Hepatic stellate cell (primary cell): ENCODE measurements at regions not wholly inside any gene's neighbourhood (a gene's known extent, or its start where the extent isn't known, plus 50 kb on each side); places are given as distances from the start of the nearest gene placed in this dataset.
A peak's percentile ranks its signal among the peaks of the same experiment; 100 is the strongest.

Experiments used
- DNase-seq: peaks from one replicate; pipeline ENCODE4 v3.0.0; 2011; ENCODE audit warnings: low spot score

DNA sequence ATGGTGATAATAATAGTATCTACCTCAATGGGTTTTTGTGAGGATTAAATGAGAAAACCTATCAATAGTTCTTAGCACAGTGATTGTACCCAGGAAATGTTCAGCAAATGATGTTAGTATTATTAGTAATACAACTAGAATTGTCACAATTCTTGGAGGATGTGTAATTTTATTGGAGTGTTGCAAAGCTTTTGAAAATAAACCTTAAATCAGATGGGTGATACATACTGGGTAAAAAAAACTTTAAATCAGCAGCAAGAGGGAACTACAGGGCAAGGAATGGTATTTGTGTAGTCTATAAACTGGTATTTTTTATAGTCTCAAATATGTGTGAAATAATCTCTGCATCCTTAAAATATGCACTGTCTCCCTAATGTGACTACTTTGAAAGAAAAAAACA is 371.6 kb downstream of the PIK3R1 start:
- peak; percentile 7 for DNase-seq

DNA sequence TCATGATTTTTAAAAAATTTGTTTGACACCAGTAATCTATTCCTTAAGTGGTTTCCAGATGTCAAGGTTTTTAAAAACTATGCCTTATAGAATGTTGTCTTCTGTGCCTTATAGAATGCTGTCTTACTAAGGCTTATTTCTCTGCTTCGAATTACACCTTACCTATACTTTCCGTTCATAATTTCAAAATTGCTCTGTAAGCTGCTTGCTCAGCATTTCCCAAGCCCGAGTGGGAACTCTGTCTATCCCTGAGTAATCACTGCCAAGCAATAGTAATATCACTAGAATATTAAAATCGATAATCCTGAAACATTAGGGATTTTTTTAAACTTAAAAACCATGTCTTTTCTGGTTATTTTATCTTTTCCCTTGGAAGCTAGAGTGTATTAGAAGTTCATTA is 376.3 kb downstream of the PIK3R1 start:
- DNase-seq = no peak

DNA sequence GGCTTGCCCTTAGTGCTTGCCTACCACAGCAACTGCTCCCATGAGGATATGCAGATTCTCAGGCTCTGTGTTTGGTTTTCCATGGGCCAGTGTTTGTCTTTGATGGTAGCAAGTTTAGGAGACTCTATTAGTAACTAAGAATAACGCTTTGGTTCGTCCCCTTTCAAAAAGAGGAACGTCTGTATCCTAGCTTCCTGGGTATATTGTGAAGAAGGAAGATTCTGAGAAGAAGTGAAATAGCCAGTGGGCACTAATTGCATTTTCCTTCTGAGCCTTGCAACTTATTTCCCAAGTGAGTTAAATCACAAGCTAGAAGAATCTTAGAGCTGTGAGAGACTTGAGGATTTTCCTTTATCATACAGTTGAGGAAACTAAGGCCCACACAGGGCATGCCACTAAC is 376.8 kb downstream of the PIK3R1 start:
- DNase-seq = no peak

DNA sequence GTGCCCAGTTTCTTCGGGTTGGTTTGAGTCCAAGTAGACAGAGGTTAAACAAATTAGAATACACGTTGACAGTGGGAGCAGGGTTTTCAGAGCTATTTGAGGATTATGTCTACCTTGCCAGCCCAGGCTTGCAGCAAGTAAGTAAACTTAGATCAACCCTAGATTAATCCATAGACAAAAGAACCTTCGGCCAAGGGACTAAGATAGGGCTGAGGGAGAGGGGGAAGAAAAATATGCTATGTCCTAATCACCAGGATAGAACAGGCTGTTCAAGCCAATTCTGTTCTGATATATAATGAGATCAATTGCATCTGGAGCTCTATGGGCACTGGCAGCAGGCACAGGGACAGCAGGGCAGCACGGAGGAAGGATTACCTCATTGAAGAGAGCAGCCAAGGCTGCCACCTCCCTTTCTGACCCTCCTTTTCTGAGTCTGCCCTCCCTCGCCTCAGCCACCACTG is 377.7 kb downstream of the PIK3R1 start:
- DNase-seq = no peak

DNA sequence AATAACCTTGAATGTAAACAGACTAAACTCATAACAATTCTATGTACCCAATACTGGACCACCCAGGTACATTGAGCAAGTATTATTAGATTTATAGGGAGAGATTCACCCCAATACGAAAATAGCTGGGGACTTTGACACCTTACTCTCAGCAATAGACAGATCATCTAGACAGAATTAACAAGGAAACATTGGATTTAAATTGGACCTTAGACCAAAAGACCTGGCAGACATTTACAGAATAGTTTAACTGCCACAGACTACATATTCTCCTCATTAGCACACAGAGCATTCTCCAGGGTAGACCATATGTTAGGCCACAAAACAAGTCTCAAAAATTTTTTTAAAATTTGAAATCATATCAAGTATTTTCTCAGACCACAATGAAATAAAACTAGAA is 397.4 kb downstream of the PIK3R1 start:
- no peak for DNase-seq

DNA sequence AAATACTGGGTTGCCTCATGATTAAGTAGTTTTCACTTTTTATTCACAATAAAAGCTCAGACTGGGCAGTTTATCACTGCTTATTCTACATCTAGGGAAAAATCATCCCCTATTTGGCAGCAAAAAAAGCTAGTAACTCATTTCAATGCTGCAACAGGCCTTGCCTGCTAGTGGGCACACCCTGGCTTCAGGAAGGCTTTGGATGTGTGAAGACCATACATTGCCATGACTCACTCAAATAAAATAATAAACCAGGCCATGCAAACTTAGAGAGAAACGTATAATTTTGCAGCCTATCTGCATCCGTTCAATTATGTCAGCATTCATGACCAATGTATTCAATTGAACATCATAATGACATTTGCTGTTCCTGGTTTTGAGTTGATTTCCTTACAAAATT is 402.9 kb downstream of the PIK3R1 start:
- no peak for DNase-seq

DNA sequence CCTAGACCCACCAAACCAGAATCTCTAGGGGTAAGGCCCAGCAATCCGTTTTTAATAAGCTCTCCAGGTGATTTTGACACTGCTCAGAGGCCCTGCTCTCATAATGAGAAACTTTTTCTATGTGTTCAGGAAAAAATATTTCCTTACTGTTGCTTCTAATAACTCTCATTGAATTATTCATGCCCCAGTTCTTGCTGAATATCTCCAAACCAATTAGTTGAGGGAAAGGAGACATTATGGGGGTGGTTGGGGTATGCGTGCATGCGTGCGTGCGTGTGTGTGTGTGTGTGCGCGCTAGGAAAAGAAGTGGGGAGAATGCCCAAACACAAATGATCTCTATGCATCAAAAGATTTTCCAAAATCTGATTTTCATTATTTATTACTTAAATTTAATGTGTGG is 411.4 kb downstream of the PIK3R1 start:
- no peak for DNase-seq

DNA sequence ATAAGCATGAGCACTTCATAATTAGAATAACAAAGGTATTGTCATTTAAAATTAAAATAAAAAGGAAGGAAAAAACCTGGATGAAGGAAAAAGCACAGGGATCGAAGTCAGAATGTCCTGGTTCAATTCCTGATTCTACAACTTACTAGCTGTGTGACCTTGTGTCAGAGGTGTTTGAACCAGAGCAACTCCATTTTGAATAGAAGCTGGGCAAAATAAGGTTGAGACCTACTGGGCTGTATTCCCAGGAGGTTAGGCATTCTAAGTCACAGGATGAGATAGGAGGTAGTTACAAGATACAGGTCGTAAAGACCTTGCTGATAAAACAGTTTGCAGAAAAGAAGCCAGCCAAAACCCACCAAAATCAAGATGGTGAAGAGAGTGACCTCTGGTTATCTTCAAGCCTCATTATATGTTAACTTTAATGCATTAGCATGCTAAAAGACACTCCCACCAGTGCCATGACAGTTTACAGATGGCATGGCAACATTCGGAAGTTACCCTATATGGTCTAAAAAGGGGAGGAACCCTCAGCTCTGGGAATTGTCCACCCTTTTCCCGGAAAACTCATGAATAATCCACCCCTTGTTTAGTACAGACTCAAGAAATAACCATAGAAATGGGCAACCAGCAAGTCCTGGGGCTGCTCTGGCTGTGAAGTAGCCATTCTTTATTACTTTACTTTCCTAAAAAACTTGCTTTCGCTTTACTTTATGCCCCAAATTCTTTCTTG is 412.7 kb downstream of the PIK3R1 start:
- no peak for DNase-seq

DNA sequence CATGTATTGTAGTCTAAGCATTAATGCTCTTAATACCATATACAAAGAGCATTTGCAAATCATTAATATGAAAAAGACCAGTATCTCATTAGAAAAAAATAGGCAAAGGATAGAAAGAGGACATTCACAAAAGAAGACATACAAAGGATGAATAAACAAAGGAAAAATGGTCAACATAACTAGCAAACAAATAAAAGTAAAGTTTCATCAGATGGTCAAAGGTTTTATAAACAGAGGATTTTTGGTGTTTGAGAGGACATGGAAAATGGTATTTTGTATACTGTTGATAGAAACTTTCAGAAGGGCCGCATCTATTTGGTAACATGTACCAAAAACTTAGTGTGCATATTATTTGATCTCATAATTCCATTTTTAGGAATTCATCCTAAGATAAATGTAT is 414.8 kb downstream of the PIK3R1 start:
- DNase-seq = no peak

DNA sequence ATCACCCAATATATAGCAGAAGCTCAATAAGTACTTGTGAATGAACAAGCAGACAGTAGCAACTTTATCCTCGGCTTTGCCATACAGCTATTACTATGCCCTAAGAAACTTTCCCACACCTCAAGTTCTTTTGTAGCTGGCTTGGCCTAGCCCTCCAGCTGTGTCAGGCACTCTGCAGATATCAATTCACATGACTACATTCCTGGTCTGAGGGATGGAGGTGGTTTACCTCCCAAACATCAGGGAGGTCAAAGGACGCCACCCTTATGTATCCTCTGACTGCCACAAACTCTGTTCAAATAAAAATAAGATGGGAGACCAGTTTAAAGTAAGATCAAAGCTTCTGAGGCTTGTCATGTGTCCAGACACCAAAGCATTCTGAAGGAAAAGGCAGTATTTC is 416.3 kb downstream of the PIK3R1 start:
- no peak for DNase-seq

DNA sequence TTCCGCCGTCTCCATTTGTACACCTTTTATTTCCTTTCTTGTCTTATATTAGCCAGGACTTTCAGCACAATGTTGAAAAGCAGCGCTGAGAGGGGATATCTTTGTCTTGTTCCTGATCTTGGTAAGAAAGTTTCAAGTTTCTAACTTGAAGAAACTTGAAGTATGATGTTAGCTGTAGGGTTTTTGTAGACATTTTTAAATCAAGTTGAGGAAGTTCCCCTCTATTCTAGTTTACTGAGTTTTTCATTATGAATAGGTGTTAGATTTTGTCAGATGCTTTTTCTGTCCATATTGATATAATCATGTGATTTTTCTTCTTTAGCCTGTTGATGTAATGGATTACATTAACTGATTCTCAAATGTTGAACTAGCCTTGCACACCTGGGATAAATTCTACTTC is 425.7 kb downstream of the PIK3R1 start:
- DNase-seq = no peak

DNA sequence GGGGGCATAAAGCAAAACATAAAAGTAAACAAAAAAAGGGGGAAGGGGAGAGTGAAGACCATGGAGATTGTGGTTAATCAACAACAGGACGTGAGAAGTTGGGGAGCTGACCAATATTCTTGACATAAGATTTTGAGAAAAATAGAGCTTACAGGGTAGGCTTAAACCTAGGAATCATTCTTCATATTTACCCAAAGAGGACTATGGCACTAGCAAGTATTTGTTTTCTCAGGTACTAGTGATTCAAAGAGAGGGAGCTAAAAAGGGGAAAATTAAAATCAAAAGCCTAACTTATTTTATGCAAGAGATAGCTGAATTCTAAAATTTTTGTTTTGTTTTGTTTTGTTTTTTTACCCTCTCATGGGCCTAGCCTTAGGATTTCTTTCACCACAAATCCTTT is 427.5 kb downstream of the PIK3R1 start:
- DNase-seq = no peak

DNA sequence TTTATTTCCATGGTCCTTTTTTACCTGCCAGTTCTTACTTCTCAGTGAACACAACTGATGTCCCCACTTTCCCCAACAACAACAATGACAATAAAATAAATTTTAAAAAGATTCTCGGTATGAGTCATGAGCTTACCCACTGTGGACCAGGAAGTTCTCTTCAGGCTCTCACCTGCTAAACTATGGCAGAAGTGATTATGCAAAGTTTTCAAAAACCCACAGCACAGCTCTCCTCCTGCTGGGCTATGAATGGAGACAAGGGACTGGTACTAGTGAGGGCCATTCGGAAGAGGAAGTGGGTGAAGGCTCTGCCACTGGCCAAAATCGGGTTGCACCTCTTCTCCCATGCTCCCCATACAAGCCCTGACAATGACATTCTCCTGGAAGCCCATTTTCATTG is 429.4 kb downstream of the PIK3R1 start:
- no peak for DNase-seq

DNA sequence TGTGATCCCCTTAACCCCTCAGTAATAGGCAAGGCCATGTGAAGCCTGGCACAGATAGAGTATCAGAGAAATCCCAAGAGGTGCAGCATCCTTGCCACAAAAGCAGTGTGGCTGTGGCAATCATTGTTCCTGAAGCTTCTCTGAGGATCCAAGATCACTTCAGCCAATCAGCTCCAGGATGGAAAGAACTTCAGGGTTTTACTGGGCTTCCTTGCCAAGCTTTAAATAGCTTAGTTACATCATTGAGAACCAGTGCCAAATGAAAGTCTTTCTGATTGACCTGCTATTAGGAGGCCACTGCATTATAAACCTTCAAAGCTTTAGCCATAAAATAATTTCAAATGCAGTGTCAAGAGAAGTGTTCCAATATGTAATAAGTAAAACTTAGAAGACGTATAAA is 430.6 kb downstream of the PIK3R1 start:
- no peak for DNase-seq

DNA sequence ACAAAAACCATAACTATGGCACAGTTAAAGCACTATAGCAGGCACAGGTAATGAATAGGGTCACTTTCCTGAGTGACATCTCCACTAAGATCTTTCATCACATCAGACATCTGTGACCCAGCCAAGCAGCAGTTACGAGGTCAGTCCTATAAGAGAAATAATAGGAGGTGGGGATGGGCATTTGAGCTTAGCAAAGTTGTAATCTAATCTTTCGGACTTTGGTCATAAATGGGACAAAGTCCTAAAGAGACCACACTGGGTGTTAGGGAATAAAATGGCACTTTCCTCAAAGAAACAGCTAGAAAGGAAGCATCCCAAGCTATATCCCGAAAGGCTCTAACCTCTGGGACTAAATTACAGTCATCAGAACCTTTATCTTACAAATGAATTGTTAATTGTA is 432.2 kb downstream of the PIK3R1 start:
- no peak for DNase-seq

DNA sequence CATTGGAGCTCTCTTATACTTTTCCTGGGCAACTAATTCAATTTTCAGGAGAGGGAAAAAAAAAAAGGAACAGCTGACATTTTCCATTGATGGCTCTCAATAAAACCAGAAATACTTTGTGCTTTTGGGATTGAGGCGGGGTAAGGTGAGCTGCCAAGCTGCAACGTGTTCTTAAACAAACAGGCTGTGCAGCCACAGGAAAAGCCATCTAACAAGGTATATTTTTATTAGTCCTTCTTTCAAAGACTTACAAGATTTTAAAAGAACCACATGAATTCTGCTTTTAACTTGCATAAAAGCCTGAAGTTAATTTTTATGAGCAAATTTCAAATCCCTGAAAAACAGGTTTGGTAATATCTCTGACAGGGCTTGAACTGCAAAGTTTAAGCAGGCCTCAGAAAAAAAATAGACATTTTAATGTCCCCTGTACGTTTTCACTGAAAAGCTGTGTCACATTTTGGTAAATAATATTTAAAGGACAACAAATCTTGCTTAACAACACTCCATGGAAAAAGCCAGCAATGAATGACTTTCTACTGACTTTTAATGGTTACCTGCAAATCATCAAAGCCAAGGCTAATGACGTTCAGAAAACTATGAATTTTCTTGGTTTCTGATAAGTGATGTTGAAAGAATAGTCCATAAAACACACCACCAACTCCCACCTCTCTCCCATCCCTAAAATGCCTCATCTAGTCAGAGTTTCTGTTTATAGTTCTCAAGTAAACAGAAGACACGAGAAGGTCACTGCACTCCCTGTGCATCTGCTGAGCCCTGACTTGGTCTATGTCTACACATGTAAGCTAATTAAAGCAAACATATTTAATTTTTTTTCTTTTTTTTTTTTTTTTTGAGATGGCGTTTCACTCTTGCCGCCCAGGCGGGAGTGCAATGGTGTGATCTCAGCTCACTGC is 433.6 kb downstream of the PIK3R1 start:
- no peak for DNase-seq

DNA sequence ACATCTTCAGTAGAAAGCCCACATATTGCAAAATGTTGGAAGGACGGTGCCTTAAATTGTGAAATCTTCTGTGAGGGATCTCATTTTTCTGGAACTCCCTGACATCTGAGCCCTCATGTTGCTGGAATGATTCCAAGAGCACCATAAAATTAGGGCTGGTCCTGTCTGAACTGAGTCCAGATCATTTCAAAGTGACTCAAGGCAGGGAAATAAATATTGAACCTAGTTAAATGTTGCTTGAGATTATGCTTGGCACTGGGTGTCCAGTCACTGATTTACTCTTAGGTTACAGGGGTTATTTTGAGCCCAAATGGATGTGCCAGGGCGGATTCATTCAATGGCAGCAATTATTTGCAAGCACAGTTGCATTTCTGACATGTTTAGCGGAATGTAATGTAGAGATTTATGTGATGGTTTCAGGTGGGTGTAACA is 437.0 kb downstream of the PIK3R1 start:
- DNase-seq = no peak

DNA sequence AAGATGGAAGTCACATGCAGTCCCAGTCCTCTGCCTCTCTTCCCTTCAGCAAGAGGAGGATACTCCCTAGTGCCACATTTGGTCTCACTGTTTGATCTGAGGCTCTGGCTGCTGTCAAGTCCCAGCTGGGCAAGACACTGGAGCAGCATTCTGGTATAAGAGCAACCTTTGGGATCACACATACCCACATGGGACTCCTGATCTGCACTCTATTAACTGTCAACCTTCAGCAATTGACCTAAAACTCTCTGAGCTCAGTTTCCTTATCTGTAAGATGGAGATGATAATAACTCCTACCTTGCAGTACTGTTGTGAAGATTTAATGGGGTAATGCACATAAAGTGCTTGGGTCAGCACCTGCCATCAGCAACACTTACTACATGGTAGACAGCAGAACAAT is 437.9 kb downstream of the PIK3R1 start:
- DNase-seq = no peak

DNA sequence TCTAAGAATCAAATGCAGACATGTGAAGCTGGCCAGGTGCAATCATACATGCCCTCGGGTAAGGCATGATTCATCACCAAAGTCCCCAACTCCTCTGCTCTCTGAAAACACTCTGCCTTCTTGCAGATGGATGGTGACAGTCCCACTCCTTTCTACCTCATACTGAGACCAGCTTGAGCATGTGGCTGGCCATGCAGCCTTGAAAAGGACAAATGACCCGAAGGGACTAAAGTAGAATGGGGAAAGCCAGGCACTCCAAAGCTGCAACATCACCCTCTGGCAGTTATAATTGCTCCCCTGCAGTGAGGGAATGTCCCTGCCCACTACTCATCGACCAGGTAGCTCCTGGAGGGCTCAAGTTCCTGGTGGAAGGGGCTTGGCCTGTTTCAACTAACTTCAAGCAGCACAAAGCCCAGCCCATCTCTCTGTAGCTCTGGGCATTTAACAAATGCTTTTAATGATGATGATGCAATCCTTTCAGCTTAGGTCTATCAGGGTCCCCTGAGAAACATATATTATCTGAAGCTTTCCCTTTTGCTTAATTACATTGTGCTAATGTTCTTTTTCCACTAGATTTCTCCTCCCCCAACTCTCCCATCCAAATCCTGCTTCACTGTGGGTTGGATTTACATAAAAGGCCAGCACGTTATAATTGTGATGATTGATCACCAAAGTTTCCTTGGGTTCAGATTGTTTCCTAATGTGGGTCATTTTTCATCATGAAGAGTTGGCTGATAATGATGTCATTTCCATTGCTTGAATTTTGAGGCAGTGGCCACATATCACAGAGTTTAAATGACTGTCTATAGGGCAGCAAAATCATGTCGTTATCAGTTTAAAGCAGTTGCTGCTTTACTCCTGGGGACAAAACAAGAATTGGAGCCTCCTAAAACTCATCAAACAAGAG is 436.5 kb upstream of the SLC30A5 start:
- DNase-seq = no peak

DNA sequence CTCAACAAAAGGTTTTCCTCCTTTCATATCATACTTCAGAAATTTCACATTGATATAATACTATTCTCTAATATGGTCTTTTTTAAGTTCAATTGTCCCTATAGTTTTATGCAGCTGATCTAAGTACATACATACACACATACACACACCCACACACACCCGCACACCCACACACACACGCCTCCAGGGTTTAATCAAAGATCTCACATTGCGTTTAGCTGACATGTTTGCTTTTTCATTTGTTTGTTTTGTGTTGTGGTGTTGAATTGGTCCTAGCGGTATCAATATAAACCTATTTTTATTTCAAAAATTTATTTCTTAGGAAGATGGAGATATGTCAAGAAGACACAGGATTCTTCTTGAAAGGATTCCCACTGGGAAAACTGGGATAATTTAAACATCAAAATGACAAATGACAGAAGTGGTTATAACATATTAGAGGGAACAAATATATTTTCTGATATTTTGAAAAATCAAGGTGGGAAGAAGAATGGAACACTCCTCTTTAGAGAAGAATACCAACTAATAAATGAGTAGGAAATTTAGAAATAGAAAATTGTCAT is 434.9 kb upstream of the SLC30A5 start:
- no peak for DNase-seq

DNA sequence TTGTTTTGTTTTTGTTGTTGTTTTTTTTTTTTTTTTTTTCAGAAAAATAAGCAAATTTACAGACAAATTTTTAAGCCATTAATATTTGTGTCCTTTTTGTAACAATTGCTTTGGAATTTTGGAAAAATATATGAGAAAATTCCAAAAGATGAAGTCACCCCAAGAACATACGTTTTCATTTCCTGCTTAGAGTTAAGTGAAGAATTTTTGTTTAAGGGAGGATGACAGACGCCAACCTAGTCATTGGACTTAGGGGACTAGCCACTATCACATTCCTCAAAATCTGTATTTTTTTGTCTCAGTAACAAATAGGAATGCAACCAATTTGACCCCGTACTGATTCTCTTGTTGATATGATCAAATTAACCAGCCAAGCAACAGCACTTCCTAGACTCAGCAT is 433.9 kb upstream of the SLC30A5 start:
- peak; percentile 26 for DNase-seq

DNA sequence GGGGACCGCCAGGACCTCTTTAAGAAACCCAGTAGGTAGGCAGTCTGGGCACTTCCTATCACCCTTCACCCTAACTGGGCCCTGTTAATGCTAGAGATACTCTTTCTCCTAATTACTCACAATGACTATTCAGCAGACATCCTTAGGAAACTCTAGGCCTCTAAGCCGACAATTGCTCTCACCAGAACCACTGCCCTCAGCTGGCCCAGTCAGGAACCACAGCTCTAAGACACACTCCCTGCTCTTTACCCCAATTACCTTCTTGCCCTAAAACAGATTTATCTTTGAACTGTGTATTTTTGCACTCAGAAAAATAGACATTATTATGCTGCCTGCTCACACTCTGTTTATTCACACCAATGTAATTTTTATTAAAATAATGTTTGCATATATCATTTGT is 432.6 kb upstream of the SLC30A5 start:
- no peak for DNase-seq
